Fibroblast of skin of right biceps (primary cell): ENCODE measurements at regions not wholly inside any gene's neighbourhood (a gene's known extent, or its start where the extent isn't known, plus 50 kb on each side); places are given as distances from the start of the nearest gene placed in this dataset.
"Not testable (repeated sequence)": the region's sequence is repeated elsewhere in the genome, so short reads cannot be mapped to it uniquely, and the experiment has no call there.

Experiments
- DNase-seq: peaks from one replicate; pipeline ENCODE4 v3.0.0-alpha.2; 2013

DNA sequence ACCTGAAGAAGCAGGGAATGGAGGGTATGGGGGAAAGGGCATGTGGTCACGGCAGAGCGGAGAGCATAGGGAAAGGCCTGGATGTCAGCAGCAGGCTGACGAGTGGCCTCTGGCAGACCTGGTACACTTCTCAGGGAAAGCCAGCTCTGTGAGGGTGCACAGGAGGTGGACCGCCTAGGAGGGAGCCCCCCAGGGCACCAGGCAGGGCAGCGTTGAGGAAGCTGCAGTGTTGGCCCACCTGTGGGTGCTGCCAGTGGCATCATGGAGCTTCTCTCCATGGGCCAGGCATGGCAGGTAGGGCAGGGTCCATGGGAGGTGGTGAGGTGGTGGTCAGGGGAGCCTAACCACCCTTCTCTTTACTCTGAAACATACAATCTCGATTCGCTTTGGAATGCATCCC is 143.0 kb upstream of the PITX1 start:
- DNase-seq, result no peak

DNA sequence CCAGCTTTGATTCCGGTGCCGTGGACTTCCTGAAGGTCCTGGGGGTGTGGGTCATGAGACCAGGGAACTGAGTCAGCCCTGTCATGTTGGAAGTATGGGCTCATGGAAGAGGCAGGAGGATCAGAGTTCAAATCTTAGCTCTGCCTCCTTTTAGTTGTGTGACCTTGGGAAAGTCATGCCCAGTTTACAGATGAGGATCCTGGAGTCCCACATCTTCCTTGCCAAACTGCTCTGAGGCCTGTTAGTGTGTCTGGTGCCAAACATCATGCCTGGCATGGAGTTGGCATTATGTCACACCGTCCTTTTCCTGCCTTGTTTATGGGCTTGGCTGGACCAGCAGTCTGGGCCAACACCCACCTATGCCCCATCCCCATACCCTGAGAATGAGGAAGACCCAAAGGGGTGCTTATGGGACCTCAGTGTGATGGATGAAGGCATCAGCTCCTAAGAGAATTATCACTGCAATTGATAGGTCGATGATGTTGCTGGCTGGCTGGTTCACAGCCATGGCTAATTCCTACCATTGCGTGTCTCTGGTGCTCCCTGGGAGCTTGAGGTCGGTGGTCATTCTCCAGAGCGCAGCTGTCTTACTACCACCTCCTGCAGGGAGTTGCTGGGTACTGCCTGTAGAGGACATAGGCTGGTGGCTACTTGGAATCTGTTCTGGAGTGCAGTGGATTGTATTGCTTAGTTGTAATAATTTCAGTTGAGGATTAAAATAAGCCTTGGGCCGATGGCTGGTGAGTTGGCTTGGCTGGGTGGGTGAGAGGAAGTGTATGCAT is 140.5 kb upstream of the PITX1 start:
- DNase-seq, result no peak

DNA sequence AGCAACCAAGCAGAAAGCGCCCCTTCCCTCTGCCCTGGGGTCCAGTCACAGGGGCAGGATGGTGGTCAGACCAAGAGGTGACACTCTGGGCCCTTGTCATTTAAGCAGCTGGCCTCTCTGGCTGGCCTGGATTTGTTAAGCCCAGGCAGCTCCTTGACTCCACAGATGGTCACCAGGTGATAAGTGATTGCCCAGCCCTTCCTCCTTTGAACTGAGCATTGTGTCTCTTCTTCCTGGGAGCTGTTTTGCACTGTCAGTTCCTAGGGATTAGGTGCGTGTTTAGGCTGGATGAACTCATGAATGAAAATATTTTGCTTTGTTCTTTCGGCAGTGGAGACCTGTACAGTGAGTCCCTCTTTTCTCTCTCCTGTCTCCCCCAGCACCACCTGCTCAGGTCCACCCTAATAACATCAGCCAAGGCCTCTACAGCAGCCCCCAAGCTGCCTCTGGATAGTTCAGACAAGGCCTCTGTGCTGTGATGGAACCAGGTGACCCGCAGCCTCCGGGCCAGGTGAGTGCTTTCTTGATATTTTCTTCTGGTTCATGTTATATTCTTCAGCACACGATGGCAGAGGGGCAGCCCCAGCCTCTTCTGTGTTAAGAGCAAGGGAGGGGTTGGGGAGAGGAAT is 139.7 kb upstream of the PITX1 start:
- no peak for DNase-seq

DNA sequence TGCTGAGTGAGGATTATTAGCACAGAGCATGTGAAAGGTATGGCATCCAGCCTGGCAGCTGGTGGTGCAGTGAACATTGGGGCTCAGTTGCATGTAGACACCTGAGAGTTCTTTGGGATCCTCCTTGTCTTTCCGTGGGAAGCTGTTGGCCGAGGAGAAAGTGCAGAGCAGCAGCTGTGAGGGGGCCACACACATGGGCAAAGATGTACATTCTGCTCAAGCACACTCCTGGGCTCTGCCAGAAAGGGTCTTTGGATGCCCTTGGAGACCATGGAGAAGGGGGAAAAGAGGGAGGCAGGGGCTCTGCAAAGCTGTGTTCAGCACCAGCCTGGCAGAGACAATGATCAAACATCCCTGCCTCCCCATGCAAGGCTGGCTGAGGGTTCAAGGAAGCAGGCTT is 138.7 kb upstream of the PITX1 start:
- no peak for DNase-seq

DNA sequence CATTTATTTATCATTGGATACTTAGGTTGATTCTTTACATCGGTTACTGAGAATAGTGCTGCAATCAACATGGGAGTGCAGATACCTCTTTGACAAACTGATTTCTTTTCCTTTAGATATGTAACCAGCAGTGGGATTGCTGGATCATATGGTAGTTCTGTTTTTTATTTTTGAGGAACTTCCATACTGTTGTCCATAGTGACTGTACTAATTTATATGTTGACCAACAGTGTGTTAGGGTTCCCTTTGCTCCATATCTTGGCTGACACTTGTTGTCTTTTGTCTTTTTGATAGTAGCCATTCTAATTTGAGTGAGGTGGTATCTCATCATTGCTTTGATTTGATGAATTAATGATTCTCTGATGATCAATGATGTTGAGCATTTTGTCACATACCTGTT is 137.3 kb upstream of the PITX1 start:
- no peak for DNase-seq

DNA sequence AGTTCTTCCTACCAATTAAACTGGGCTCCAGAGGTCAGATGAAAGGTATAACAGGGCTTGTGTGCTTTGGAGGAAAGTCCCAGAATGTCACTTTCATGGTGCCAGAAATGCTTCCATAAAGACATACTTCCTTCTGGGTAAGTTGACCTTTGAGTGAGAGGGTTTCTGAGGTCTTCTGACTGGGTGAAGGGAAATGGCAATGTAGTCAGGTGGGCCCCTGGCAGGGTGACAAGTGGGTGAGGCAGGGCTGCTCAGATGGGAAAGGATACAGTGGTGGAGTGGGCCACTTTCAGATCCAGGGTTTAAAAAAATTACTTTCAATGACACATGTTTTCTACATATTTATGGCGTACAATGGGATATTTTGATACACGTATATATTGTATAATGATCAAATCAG is 136.5 kb upstream of the PITX1 start:
- DNase-seq, result no peak

DNA sequence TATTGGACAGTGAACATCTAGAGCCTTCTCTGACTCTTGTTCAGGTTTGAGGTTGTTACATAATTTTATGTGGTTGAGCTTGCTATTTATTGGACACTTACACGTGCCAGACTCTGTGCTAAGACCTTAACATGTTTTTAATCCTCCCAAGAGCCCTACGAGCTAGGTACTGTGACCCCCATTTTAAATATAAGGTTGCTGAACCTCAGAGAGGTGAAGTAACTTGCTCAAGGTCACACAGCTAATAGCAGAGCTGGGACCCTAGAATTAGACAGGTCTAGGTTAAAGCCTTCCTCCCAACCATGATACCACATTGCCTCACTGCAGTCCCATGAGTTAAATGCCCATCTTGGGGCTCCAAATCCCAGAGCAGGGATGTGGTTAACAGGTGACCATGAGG is 135.7 kb upstream of the PITX1 start:
- no peak for DNase-seq

DNA sequence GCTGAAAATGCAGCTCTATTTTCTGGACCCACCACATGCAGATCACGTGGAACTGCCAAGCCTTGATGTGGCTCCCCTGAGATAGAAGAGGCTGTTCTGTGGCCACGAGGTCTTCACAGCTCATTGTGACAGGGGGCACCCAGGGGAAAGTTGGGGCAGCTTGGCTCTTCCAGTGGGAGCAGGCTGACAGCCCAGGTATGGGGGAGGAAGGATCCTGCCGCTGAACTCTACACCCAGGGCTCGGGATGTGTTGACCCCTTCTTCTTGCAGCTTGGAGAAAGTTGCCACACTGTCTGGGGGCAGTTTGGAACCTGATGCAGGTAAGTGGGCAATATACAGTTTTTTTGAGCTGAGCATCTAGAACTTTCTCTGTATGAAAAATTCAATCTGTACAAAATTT is 133.6 kb upstream of the PITX1 start:
- no peak for DNase-seq

DNA sequence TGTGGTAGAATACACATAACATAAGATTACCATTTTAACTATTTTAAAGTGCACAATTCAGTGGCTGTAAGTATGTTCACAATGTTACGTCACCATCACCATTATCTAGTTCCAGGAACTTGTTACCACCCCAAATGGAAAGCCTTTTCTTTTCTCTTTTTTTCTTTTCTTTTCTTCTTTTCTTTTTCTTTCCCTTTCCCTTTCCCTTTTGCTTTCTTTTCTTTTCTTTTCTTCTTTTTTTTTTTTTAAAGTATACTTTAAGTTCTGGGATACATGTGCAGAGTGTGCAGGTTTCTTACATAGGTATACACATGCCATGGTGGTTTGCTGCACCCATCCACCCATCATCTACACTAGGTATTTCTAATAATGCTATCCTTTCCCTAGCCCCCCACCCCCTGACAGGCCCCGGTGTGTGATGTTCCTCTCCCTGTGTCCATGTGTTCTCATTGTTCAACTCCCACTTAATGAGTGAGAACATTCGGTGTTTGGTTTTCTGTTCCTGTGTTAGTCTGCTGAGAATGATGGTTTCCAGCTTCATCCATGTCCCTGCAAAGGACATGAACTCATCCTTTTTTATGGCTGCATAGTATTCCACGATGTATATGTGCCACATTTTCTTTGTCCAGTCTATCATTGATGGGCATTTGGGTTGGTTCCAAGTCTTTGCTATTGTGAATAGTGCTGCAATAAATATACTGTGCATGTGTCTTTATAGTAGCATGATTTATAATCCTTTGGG is 131.0 kb upstream of the PITX1 start:
- DNase-seq, result not testable (repeated sequence)

DNA sequence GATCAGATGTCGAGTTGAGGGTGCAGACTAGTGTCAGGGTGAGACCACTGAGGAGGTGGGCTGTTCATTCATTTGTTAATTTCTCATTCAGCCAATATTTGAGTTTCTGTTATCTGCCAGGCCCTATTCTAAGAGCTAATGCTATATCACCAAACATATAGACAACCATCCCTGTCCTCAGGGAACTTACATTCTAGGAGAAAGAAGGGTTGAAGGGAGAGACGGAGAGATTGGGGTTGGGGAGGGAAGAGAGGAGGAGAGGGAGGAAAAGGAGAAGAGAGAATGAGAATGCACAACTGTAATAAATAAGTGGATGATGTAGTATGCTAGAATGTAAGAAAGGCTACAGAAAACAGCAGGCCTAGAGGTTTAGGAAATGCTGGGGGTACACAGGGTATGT is 129.9 kb upstream of the PITX1 start:
- DNase-seq, result no peak

DNA sequence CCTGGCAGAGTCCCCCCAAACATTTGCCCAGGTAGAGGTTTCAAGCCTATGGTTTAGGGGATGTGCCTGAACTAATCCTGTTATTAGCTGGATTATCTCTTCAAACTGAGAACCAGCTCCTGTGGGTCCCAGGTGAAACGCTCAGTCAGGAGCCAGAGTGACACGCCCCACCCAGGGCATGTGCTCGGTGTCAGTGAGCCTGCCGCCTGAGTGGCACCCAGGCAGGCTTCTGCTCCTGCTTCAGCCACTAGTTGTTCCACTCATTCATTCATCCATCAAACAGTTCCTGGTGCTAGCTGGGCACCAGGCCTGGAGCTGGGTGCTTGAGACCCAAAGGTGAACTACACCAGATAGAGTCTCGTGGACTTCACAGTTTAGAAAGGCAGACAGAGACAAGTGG is 129.4 kb upstream of the PITX1 start:
- DNase-seq, result no peak

DNA sequence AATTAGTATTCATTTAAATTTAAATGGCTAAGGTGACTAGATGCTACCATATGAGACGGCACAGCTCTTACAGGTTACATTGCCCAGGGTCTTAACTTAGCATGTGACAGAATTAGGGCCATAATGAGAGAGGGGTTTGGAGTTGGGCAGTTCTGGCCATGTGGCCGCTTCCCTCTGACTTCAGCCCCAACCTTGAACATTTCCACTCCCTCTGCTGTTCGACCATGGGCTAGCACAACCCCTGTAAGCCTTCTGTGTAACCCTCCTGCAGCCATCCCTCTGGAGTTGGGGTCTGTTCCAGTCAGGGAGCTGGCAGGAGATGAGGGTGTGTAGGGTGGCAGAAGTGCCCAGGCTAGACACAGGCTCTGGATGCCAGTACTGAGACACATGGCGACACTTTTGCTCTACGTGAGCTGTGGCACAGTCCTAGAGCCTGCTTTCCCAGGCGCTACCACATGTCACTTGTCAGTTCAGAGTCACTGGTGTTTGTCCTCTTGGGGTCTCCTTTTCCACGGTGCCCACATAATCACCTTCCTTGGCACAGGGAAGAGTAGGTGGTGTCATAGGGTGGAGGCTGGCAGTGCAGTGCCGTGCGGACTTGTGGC is 128.7 kb upstream of the PITX1 start:
- DNase-seq, result no peak

DNA sequence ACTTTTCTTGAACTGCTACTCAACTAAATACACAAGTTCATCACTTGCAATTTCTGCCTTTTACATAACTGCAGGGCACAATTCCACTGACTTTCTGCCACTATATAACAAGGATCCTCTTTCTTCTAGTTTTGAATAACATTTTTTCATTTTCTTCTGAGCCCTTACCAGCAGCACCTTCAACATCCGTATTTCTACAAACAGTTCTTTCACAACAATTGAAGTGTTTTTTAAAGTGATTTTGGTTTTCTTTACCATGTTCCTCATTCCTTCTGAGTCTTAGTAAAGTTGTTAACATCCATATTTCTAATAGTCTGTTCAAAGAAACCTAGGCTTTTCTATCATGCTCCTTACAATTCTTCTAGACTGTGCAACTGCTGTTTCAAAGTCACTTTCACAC is 127.2 kb upstream of the PITX1 start:
- no peak for DNase-seq

DNA sequence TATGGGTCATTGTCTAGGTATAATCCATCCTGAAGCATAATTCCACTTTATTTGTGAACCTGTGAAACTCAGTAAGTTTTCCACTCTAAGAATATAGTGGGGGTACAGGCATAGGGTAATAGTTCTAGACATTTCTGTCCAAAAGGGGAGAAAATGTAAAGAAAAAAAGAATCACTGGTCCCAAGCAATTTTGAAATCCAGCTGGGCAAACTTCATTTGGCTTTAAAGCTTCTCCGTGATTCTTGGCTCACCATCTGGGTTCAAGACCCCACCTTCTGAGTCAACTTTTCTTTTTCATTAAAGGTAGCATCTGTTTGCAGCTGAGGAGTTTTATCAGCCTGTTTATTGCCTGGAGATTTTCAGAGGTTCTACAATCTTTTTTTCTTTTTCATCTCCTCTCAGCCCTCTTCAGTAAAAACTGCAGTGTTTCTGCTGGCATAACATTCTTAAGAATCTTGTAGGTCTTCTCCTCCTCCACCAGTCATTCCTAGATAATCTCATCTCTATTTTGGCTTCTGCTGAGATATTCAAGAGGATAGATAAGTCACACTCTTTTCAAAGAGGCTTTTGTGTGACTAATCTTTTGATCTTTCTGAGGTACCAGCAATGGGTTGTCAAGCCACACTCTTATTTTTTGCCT is 126.1 kb upstream of the PITX1 start:
- DNase-seq, result no peak

DNA sequence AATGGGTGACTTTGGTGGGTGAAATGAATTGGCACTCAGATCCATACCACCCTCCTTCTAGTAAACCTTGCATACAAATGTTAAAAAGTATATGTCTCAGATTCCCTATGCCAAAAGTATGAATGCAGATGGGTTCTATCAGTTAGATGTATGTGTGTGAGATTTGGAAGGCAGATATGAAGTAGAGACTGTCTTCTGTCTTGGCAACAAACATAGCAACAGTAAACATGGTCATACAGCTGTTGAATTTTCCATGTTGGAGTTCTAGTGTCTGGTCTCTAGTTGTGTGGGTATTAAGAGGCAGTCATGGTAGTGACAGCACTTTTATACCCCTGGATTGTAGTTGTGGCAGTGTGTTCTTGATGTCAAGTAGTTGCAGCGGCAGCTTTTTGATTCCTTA is 125.6 kb upstream of the PITX1 start:
- no peak for DNase-seq

DNA sequence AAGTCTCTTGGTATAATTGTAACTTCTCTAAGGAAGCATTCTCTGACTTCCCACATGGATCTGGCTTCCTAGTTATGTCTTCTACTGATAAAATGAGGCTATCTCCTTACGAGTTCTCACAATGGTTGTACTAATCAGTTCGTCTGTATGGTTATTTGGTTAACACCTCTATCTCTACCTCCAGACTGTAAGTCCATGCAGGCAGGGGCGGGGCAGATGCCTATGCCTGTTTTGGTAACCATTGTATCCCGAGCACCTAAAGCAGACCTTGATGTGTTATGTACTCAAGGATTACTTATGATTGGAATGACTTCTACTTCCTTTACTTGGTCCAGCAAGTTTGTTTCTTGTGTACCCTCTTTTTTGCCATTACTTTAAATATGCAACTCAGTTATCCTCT is 125.0 kb upstream of the PITX1 start:
- no peak for DNase-seq

DNA sequence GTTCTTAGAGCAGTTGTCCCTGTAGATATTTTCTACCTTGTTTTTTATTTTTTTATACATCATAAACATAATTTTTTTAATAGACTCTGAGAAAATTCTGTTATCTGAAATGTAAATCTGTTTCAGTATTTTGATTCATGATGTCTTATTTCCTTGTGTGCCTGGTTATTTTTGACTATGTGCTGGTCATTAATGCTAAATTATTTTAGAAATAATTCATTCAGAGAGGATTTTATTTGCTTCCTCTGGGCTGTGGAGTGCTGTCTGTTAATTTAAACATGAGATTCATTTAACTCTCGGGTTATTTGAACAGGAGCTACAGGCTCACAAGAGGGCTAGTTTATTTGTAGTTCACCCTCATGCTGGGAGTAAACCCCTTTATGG is 124.3 kb upstream of the PITX1 start:
- no peak for DNase-seq

DNA sequence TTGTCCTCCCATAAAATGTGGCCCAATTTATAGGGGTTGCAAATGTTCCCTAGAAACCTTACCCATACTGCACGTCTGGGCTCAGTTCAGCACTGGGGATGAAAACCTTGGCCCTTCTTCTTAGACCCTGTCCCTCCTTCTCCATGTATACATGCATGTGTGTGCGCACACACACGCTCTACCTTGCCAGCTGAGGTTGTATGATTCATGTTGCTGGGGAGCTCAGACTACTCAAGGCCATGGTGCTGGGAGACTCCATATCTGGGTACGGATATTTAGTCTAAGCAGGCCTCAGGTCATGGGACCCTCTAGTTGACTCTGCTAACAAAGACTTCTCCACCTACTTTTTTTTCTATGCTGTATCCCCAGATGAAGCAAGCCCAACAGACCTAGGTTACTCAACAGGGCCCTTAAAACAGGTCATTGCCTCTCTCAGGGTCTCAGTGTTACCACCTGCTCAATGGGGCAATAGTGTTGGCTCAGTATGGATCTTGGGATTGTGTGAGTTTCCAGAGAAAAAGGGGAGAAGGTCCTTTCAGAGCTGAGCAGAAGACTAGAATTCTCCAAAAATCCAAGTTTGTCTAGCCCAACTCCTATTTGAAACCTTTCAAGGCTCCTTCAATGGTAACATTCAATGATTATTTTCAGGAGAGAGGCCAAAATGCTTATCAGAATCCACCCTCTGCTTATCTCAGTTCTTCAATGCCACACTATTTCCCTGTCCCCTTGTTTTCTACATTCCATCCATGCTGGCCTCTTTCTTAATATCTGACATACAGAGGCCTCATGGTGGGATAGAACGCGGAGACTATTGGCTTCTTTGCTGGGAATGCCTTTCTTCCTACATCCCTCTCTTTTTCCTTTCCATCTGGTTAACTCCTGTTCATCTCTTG is 123.6 kb upstream of the PITX1 start:
- DNase-seq, result no peak

DNA sequence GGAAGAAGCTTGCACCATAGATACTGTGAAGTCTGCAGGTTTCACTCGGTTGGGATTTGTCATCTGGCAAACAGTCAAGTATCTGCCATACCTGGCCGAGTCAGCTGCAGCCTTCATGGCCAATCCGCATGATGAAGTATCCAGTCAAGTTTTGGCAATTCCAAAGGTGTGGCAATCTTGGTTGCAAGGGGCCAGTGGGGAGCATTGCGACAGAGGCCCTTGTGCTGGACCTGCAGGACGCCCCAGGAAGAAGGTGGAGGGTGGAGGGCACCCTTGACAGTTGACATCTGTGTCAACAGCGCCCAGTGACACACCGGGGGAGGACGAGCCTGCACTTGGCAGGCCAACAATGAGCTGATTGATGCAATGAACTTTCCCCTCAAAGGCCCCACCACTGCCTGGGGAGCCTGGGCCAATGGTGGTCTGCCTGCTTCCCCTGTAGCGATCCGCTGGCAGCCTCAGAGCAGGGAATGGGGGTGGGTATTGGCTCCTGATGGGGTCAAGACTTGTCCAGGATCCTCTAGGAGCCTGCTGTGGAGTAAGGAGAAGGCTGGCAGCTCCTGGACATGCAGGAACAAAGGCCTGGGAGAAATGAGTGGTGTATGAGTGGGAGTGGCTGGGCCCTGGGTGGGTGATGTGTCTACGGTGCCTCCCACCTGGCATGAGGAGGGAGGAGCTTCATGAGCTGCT is 122.8 kb upstream of the PITX1 start:
- DNase-seq, result no peak

DNA sequence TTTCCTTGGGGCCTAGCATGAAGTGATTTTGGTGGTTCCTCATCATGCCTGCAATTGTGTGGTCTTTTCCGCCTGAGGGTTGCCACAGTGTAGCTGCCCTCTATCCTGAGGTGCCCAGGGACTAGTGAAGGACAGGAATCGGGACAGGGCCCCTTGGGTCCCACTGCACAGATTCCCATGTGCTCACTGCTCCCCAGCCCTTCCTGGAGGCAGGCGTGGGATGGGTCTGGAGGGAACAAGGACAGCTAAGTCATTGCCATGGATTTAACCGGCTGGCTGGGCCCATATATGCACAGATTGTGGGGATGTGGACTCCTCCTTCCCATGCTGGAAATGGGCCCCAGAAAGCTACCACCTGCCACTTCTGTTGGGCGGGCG is 122.3 kb upstream of the PITX1 start:
- no peak for DNase-seq

DNA sequence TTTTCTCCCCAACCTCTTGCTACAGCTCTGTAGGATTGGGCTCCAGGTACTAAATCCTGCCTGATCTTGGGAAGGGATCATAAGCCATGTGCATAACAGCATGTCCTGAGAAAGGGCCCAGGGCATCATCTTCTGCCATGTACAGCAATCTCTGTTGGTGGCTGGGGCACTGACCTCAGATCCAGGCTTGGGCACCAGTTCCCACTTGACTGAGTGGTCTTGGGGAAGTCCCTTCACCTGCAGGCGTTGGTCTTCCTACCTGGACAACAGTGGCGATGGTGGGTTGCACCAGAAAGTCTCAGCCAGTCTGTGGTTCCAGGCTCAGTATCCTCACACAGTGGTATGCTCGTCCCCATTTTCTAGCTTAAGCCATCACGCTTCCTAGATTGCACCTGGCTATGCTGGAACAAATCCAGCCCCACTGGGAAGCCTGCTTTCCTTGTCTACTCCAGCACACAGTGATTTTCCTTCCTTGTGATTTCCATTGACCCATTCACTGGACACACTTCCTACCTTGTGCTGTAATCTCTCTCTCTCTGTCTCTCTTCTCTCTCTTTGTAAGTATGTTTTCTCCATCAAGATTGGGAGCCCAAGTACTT is 121.7 kb upstream of the PITX1 start:
- no peak for DNase-seq
